GM18858 (cell line): ENCODE measurements at regions not wholly inside any gene's neighbourhood (a gene's known extent, or its start where the extent isn't known, plus 50 kb on each side); places are given as distances from the start of the nearest gene placed in this dataset.

Experiments
- ATAC-seq: cut with Tn5 transposase; IDR thresholded peaks from one replicate; pipeline ENCODE4 v1.9.1; 2021; ENCODE audit not compliant: unreplicated experiment

GRCh38 chr2:145085612-145086011 lies 565.7 kb upstream of the ZEB2 start:
- ATAC-seq, result no peak

- no peak for ATAC-seq
Observed at GRCh38 chr2:145080426-145080825, 560.5 kb upstream of the ZEB2 start.

GRCh38 chr2:145079641-145080040 lies 559.7 kb upstream of the ZEB2 start:
- no peak for ATAC-seq

- no peak for ATAC-seq
Observed at GRCh38 chr2:145078923-145079322, 559.0 kb upstream of the ZEB2 start.

- ATAC-seq, result no peak
Observed at GRCh38 chr2:145076085-145076484, 556.2 kb upstream of the ZEB2 start.

- ATAC-seq, result no peak
Observed at GRCh38 chr2:145075454-145076062, 555.6 kb upstream of the ZEB2 start.

- no peak for ATAC-seq
Observed at GRCh38 chr2:145070703-145071102, 550.8 kb upstream of the ZEB2 start.

- ATAC-seq, result no peak
Observed at GRCh38 chr2:145068509-145068908, 548.6 kb upstream of the ZEB2 start.

GRCh38 chr2:145067549-145068030 lies 547.7 kb upstream of the ZEB2 start:
- no peak for ATAC-seq

GRCh38 chr2:145066856-145067548 lies 547.1 kb upstream of the ZEB2 start:
- no peak for ATAC-seq

GRCh38 chr2:145066151-145066661 lies 546.3 kb upstream of the ZEB2 start:
- no peak for ATAC-seq

GRCh38 chr2:145065342-145065741 lies 545.4 kb upstream of the ZEB2 start:
- no peak for ATAC-seq

GRCh38 chr2:145064511-145064910 lies 544.6 kb upstream of the ZEB2 start:
- no peak for ATAC-seq

GRCh38 chr2:145060876-145061275 lies 541.0 kb upstream of the ZEB2 start:
- no peak for ATAC-seq

- ATAC-seq, result no peak
Observed at GRCh38 chr2:145059914-145060313, 540.0 kb upstream of the ZEB2 start.

GRCh38 chr2:145059343-145059742 lies 539.4 kb upstream of the ZEB2 start:
- no peak for ATAC-seq

- no peak for ATAC-seq
Observed at GRCh38 chr2:145058457-145058856, 538.5 kb upstream of the ZEB2 start.

- no peak for ATAC-seq
Observed at GRCh38 chr2:145055651-145056050, 535.7 kb upstream of the ZEB2 start.

GRCh38 chr2:145050134-145050533 lies 530.2 kb upstream of the ZEB2 start:
- no peak for ATAC-seq

GRCh38 chr2:145049475-145049874 lies 529.6 kb upstream of the ZEB2 start:
- ATAC-seq, result no peak

GRCh38 chr2:145047554-145047953 lies 527.6 kb upstream of the ZEB2 start:
- ATAC-seq, result no peak

GRCh38 chr2:145044491-145044890 lies 524.6 kb upstream of the ZEB2 start:
- no peak for ATAC-seq
